PC-9 (cell line): ENCODE measurements at regions not wholly inside any gene's neighbourhood (a gene's known extent, or its start where the extent isn't known, plus 50 kb on each side); places are given as distances from the start of the nearest gene placed in this dataset.

ENCODE experiments used
- BruUV-seq: library from RNA; stranded (reverse); fragments of 400-500 nt; replicated peaks from 2 replicates; lab custom pipeline; 2021; lab: Mats Ljungman, UMichigan
- CTCF ChIA-PET: fragments of 300-600 bp; sonication (Branson Sonifier 250); formaldehyde crosslinking; loops from one replicate; lab custom pipeline; 2022; ENCODE audit warnings: antibody characterized with exemption; lab: Charles Lee
- POLR2A ChIA-PET: fragments of 300-600 bp; sonication (Branson Sonifier 250); formaldehyde crosslinking; loops from one replicate; lab custom pipeline; 2022; ENCODE audit warnings: antibody characterized with exemption; ENCODE audit not compliant: unreplicated experiment; lab: Charles Lee
- DNase-seq, 2 experiments: peaks; one replicate each; pipeline versions ENCODE4 v3.0.0 to v3.0.0-alpha.2; 2015 to 2022; ENCODE audit warnings: mixed read lengths in 1 of 2
- H2AFZ ChIP-seq: fragments of 200-600 bp; sonication (generic); 2 replicates; pipeline ENCODE4 v1.8.1; 2017; ENCODE audit warnings: antibody characterized with exemption
- H3F3A ChIP-seq: fragments of 200-600 bp; sonication (generic); 2 replicates; pipeline ENCODE4 v1.8.1; 2017; ENCODE audit warnings: antibody characterized with exemption, mild to moderate bottlenecking, low read depth; ENCODE audit not compliant: insufficient read depth
- H3K27ac ChIP-seq: fragments of 200-600 bp; sonication (generic); 2 replicates; pipeline ENCODE4 v1.6.1; 2016; ENCODE audit warnings: mixed run types
- H3K27me3 ChIP-seq: fragments of 200-600 bp; sonication (generic); 2 replicates; pipeline ENCODE4 v1.6.1; 2016; ENCODE audit warnings: low read depth, mixed run types; ENCODE audit not compliant: insufficient read depth
- H3K36me3 ChIP-seq: fragments of 200-600 bp; sonication (generic); 2 replicates; pipeline ENCODE4 v1.6.1; 2016; ENCODE audit warnings: low read depth, mixed run types
- H3K4me1 ChIP-seq: fragments of 200-600 bp; sonication (generic); replicated peaks from 2 replicates; pipeline ENCODE4 v1.6.1; 2016; ENCODE audit warnings: mixed run types; ENCODE audit not compliant: insufficient read depth
- H3K4me2 ChIP-seq: fragments of 200-600 bp; sonication (generic); 2 replicates; pipeline ENCODE4 v1.6.1; 2017; ENCODE audit warnings: mixed run types
- H3K4me3 ChIP-seq: fragments of 200-600 bp; sonication (generic); 2 replicates; pipeline ENCODE4 v1.6.1; 2016; ENCODE audit warnings: mixed run types
- H3K79me2 ChIP-seq: fragments of 200-600 bp; sonication (generic); 2 replicates; pipeline ENCODE4 v1.6.1; 2017; ENCODE audit warnings: low read depth, mixed run types
- H3K9me2 ChIP-seq: fragments of 200-600 bp; sonication (generic); 2 replicates; pipeline ENCODE4 v1.8.1; 2017; ENCODE audit warnings: mild to moderate bottlenecking; ENCODE audit not compliant: insufficient read depth
- H3K9me3 ChIP-seq: fragments of 200-600 bp; sonication (generic); 2 replicates; pipeline ENCODE4 v1.8.1; 2016; ENCODE audit warnings: low read depth; ENCODE audit not compliant: insufficient read depth
- H4K20me1 ChIP-seq: fragments of 200-600 bp; sonication (generic); 2 replicates; pipeline ENCODE4 v1.8.1; 2017; ENCODE audit not compliant: insufficient read depth
- CTCF ChIP-seq: fragments of 200-600 bp; sonication (generic); conservative IDR thresholded peaks from 2 replicates; pipeline ENCODE4 v1.6.1; 2017; ENCODE audit warnings: mixed run types, antibody characterized with exemption, mild to moderate bottlenecking, moderate library complexity
- EZH2 ChIP-seq: fragments of 200-600 bp; sonication (generic); IDR thresholded peaks from 2 replicates; pipeline ENCODE4 v1.8.0; 2017; ENCODE audit warnings: antibody characterized with exemption, low read depth
- intact Hi-C: fragments of 100-400 bp; cut with micrococcal nuclease; formaldehyde crosslinking; loops from one replicate; pipeline ENCODE4 v1.10.0; 2022; ENCODE audit not compliant: unreplicated experiment

GRCh38 chr15:31517711-31518110 is 191.1 kb downstream of the KLF13 start:
- BruUV-seq, result no TSS peak
- peaks cover 17% of the 10 kb centered on the region; the same call in 1 of the 2 replicates for H3K27me3 ChIP-seq

GRCh38 chr15:31522028-31522427 is 195.4 kb downstream of the KLF13 start:
- Histone ChIP-seq H3K27me3 (peaks cover 29% of the 10 kb centered on the region), H3K79me2 (no peaks in the 10 kb centered on the region), H3F3A (no peaks in the 10 kb centered on the region), H3K27ac (no peak overlapping the region), H3K4me1 (no peaks in the 10 kb centered on the region), H2AFZ (no peak overlapping the region), H3K4me3 (no peak overlapping the region), H4K20me1 (no peaks in the 10 kb centered on the region), H3K36me3 (no peaks in the 10 kb centered on the region), H3K4me2 (no peak overlapping the region), H3K9me2 (no peaks in the 10 kb centered on the region), H3K9me3 (no peaks in the 10 kb centered on the region)
- CTCF ChIA-PET, result no interaction called here
- POLR2A ChIA-PET, result no interaction called here
- DNase-seq, result no peak
- no TSS peak for BruUV-seq
- intact Hi-C loops, result no loop called here
- TF ChIP-seq CTCF (no peak), EZH2 (no peak)

More at GRCh38 chr15:31517711-31518110, 191.1 kb downstream of the KLF13 start:
- no peaks in the 10 kb centered on the region for H3K9me3 ChIP-seq
- no peaks in the 10 kb centered on the region for H4K20me1 ChIP-seq
- H2AFZ ChIP-seq, result no peak overlapping the region
- intact Hi-C loops, result no loop called here
- no peaks in the 10 kb centered on the region for H3K4me1 ChIP-seq
- no peaks in the 10 kb centered on the region for H3K79me2 ChIP-seq
- no peak for DNase-seq
- TF ChIP-seq CTCF (no peak), EZH2 (no peak)
- H3F3A ChIP-seq, result no peaks in the 10 kb centered on the region
- no peak overlapping the region for H3K4me2 ChIP-seq
- H3K9me2 ChIP-seq, result no peaks in the 10 kb centered on the region
- ChIA-PET CTCF (no interaction called here), POLR2A (no interaction called here)
- no peak overlapping the region for H3K27ac ChIP-seq
- no peak overlapping the region for H3K4me3 ChIP-seq
- no peaks in the 10 kb centered on the region for H3K36me3 ChIP-seq

GRCh38 chr15:31523027-31523654 is 196.5 kb downstream of the KLF13 start:
- intact Hi-C loops, result no loop called here
- no peak for DNase-seq
- no peak overlapping the region for H3K27ac ChIP-seq
- peaks cover 29% of the 10 kb centered on the region for H3K27me3 ChIP-seq
- ChIA-PET POLR2A (no interaction called here), CTCF (no interaction called here)
- H3K79me2 ChIP-seq, result no peaks in the 10 kb centered on the region
- no peaks in the 10 kb centered on the region for H3F3A ChIP-seq
- TF ChIP-seq EZH2, result no peak
- TF ChIP-seq CTCF, result no peak
- no peaks in the 10 kb centered on the region for H3K36me3 ChIP-seq
- BruUV-seq, result no TSS peak
- no peak overlapping the region for H3K4me3 ChIP-seq
- no peaks in the 10 kb centered on the region for H3K9me2 ChIP-seq
- H3K4me1 ChIP-seq, result no peaks in the 10 kb centered on the region
- H3K4me2 ChIP-seq, result no peak overlapping the region
- H3K9me3 ChIP-seq, result no peaks in the 10 kb centered on the region
- H4K20me1 ChIP-seq, result no peaks in the 10 kb centered on the region
- H2AFZ ChIP-seq, result no peak overlapping the region
